Effector CD8-positive, alpha-beta T cell (primary cell): ENCODE measurements at regions not wholly inside any gene's neighbourhood (a gene's known extent, or its start where the extent isn't known, plus 50 kb on each side); places are given as distances from the start of the nearest gene placed in this dataset.
"Not testable (repeated sequence)": the region's sequence is repeated elsewhere in the genome, so short reads cannot be mapped to it uniquely, and the experiment has no call there.

Experiments used
- DNase-seq: peaks from one replicate; lab custom pipeline; 2025; lab: John Stamatoyannopoulos, UW

DNA sequence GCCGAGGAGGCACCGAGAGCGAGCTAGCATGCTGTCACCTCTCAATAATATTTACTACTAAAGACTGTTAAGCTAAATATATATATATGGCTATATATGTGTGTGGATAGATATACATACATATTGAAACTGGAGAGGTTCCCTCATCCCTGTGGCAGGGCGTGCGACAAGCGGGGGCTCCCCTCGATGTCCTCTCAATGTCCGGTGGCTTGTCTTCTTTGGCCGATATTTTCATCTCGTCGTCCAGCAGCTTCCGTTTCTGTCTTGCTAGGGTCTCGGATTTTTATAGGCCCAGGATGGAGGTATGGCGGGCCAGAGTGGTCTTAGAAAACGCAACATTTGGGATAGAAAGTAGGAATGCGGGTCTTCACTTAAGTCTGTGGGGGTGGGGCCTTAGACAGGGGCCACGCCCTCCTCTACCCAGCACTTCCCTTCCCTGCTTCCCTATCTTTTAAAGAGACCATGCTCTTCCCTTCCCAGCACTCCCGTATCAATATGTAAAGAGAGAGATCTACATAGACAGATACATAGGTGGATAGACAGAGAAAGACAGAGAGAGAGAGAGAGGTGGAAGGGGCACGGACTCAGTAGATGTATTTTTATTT, 866.8 kb downstream of the DSC3 start:
- no peak for DNase-seq

DNA sequence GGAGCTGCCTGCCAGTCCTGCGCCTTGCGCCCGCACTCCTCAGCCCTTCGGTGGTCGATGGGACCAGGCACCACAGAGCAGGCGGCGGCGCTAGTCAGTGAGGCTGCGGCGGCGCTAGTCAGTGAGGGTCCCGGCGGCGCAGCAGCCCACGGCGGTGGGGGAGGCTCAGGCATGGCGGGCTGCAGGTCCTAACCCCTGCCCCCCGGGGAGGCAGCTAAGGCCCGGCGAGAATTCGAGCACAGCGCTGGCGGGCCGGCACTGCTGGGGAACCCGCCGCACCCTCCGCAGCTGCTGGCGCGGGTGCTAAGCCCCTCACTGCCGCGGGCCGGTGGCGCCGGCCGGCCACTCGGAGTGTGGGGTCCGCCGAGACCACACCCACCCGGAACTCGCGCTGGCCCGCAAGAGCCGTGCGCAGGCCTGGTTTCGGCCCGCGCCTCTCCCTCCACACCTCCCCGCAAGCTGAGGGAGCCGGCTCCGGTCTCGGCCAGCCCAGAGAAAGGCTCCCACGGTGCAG, 867.4 kb downstream of the DSC3 start:
- no peak for DNase-seq

GRCh38 chr18:30163573-30163972, 879.0 kb downstream of the DSC3 start:
- DNase-seq = no peak

DNA sequence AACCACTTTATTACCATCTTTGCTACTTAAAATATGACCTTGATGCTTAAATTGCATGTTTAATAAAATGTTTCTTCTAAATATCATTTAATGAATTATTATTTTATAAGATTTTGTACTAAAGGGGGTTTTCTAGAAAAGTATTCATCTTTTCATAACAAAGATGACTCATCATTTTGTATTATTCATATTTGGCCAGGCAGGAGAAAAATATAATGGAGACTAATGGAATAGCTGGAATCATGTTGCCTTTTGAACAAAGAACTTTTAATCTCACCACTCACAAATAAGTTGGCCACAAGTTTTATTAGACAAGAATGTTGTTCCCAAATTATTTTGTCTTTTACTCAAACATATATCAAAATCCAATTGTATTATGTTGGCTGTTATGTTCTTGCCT, 882.4 kb downstream of the DSC3 start:
- no peak for DNase-seq

- no peak for DNase-seq
These were observed 891.8 kb downstream of the DSC3 start for GRCh38 chr18:30150586-30151250.

GRCh38 chr18:30149585-30149984, 893.0 kb downstream of the DSC3 start:
- DNase-seq = no peak

DNA sequence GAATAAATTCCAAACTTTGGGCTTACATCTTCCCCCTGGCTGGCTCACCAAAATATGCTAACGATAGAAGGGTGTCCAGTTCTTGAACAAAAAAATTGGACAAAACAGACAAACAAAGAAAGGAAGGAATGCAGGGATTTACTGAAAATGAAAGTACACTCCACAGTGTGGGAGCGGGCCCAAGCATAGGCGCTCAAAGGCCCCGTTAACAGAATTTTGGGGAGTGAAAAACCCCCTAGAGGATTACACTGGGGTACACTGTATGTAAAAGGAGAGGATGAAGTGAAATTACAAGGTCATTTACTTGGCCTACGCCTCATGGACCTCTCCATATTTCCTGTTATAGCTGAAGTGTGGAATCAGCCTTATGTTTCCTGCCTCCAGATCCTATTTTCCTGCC, 899.7 kb downstream of the DSC3 start:
- no peak for DNase-seq

GRCh38 chr18:30142248-30142647, 900.3 kb downstream of the DSC3 start:
- DNase-seq = no peak

- not testable (repeated sequence) for DNase-seq
These were observed 901.0 kb downstream of the DSC3 start for GRCh38 chr18:30141506-30141905.

DNA sequence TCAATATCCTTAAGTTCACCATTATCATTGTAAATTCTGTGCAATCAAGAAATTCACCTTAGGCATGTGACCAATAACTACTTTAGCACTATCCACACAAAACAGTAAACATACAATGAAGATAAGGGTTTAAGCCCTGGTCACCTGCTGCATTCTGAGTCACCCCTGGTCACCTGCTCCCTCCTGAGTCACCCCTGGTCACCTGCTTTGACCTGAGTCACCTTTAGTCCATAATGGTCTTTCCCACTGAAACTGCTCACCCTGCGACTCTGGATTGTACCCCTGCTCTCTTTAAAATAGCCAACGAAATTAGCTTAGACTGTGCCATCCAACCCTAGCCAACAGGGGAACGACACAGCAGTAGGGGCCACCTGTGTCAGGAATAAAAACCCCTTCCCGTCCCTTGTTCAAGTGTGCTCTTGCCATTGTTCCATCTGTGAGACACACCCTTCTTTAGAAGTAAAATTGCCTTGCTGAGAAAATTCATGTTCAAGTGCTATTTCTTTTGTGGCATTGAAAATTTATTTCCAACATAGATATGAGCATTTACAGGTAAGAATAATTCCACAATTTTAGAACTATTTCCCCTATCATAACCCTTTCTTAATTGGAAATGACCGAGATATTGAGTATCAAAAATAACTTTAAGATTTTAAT, 902.8 kb downstream of the DSC3 start:
- no peak for DNase-seq

DNA sequence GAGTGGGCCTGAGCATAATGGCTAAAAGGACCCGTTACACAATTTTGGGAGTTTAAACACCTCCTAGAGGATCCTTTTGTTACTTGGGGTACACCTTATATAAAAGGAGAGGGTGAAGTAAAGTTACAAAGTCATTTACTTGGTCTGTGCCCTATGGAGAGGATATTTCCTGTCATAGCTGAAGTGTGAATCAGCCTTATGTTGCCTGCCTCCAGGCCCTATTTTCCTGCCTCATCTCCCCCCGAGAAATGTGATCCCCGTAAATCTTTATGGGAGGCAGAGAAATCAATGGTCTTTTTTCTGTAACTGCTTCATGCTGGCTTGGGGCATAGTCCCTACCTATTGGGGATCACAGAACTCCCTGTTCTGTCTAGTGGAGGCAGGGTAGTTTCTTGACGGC, 906.6 kb downstream of the DSC3 start:
- DNase-seq = no peak

DNA sequence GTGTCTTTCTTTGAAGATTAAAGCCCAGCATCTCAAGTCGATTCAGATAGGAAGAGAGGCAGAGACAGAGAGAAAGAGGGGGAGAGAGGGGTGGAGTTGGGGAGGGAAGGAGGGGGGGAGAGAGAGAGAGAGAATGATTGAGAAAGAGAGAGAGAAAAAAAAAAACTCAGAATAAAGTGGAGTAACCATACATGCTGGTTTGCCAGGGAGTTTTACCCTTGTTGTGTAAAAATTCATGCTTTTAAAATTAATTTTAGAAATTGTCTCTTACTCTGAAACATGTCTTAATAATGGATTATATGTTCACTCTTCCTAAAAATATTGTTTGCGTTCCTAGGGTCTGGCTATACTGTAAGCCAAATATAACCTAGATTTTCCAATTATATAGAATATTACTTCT, 908.5 kb downstream of the DSC3 start:
- DNase-seq = no peak

- no peak for DNase-seq
These were observed 909.6 kb downstream of the DSC3 start for GRCh38 chr18:30132959-30133358.

DNA sequence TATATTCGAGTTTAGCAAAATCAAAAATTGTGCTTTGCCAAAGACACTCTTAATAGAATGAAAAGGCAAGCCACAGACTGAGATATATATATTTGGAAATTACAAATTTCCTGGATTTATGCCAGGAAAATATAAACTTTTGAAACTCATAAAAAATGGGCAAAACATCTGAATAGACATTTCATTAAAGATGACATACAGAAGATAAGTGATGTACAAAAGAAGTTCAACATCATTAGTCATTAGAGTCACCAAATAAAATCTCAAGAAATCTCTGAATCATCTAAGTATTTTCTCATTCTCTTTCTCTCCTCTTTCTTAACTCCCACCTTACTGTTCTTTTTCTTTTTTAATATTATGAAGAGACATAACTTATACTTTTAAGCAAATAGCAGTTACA, 921.1 kb downstream of the DSC3 start:
- DNase-seq = no peak

- DNase-seq = no peak
These were observed 929.1 kb downstream of the DSC3 start for GRCh38 chr18:30113454-30113853.

DNA sequence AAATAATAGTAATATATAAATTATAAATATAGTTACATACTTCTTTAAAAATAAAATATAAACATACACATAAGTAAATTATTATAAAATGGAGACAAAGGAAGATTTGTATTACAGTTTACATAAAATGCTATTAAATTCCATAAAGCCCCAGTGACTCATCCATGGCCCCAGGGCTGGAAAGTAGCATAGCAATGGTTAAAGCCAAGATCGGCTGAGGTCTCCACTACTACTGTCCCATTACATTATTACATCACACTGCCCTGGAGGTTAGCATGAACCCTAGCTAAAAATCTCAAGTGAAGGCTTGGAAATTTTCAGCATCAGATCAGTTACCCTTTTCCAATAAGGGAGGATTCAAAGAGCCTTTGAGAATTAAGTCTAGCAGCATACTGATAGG, 936.2 kb downstream of the DSC3 start:
- no peak for DNase-seq

GRCh38 chr18:30103881-30104280, 938.7 kb downstream of the DSC3 start:
- no peak for DNase-seq

DNA sequence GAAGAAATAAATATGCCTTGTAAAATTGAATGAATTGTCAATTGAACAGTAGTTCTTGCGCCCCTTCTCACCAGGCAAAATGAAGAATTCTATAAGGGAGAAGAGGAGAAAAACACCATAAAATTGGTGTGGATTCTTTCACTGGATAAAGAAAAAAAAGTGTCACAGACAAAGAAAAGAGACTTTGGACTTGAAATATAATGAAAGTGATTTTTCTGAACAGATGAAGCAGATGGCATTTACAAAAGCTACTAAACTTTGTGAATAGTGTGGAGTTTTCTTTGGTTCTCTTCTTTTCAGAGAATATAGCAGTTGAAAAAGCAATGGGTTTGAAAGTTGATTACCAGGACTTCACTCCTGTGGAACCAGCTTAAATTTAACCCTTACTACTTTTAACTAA, 945.7 kb downstream of the DSC3 start:
- DNase-seq = no peak

GRCh38 chr18:30094556-30094955, 948.0 kb downstream of the DSC3 start:
- DNase-seq = no peak

DNA sequence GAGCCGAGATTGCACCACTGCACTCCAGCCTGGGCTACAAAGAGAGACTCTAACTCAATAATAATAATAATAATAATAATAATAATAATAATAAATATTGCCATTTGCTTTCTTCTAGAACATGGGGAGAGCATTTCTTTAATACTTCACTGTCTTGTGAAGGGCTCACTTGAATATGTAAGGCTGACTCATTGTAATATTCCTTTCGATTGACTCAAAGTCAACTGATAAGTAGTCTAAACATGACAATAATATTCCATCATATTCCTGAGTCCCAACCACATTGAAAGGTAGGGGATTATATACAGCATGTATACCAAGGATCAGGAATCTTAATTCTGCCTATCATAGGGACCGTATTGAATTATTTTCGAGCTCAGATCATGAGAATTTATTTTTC, 949.2 kb downstream of the DSC3 start:
- DNase-seq = no peak

GRCh38 chr18:30088238-30089015, 954.1 kb downstream of the DSC3 start:
- DNase-seq = no peak

DNA sequence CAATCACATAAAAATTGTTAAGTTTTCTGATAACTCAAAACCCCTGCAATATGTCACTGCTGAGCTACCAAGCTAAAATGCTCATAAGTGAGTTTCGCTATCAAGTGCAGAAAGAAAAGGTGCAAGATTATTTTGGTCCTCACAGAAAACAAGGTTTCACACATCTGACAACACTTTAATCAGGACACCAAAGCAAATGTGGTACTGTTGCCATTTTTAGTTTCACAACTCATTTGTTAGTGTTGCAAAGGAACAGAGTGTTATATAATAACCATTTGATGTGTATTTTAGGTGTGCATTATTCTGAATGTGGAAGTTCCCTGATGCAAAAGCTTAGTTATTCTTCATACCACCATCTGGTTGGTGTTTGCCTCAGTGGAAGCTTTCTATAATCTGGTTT, 956.2 kb downstream of the DSC3 start:
- no peak for DNase-seq

GRCh38 chr18:30081122-30081521, 961.4 kb downstream of the DSC3 start:
- DNase-seq = no peak
